ENCODE measurements at regions not wholly inside any gene's neighbourhood (a gene's known extent, or its start where the extent isn't known, plus 50 kb on each side); places are given as distances from the start of the nearest gene placed in this dataset.

GRCh38 chr3:152037953-152038352 lies 164.5 kb downstream of the SUCNR1 start:
- no peak overlapping the region for H2AFZ ChIP-seq (ENCODE audit: low read length)
- DNase-seq = no peak
- no peaks in the 10 kb centered on the region for H3K79me1 ChIP-seq (ENCODE audit: insufficient read depth, low read depth, low read length, poor library complexity, severe bottlenecking)
- Mint-ChIP-seq H3K27me3 (ENCODE audit: low read depth) (no peaks in the 10 kb centered on the region), H3K4me1 (peaks cover 0 to 4% of the 10 kb centered on the region in 2 experiments; a peak in 1 of 4 replicates), H3K4me3 (no peak overlapping the region), H3K27ac (no peak overlapping the region), H3K36me3 (ENCODE audit: insufficient read depth in 1 of 3, low read depth in 3 of 3) (peaks cover 10 to 28% (median 16%) of the 10 kb centered on the region in 3 experiments), H3K9me3 (peaks cover 41 to 43% of the 10 kb centered on the region in 2 experiments)
- H2BK5ac ChIP-seq (ENCODE audit: insufficient read length, low read length) = no peak overlapping the region
- H4K20me1 ChIP-seq (ENCODE audit: control insufficient read depth, insufficient read depth, insufficient read length) = no peaks in the 10 kb centered on the region
- H3K56ac ChIP-seq (ENCODE audit: insufficient read length, low read depth, low read length) = no peak overlapping the region
- no peaks in the 10 kb centered on the region for H3K27me3 ChIP-seq (ENCODE audit: insufficient read depth, low read length)
- no peak overlapping the region for H3K18ac ChIP-seq (ENCODE audit: insufficient read length, low read depth, low read length)
- H3K23me2 ChIP-seq (ENCODE audit: insufficient read length, low read depth, low read length, poor library complexity, severe bottlenecking) = no peaks in the 10 kb centered on the region
- H3K9me3 ChIP-seq (ENCODE audit: control insufficient read depth, low read depth, low read length) = peaks cover 5% of the 10 kb centered on the region
- H2BK20ac ChIP-seq (ENCODE audit: low read depth, low read length, poor library complexity, severe bottlenecking) = no peak overlapping the region
- H2BK120ac ChIP-seq (ENCODE audit: low read depth, low read length, poor library complexity, severe bottlenecking) = no peak overlapping the region
- no peak for TF ChIP-seq CTCF (conservative IDR thresholded peaks at IDR 0.05)
- H3K27ac ChIP-seq (ENCODE audit: insufficient read length, low read depth, low read length) = no peak overlapping the region
- H3K23ac ChIP-seq (ENCODE audit: insufficient read length, low read depth, low read length) = no peak overlapping the region
- no peak overlapping the region for H3K4ac ChIP-seq (ENCODE audit: low read depth, low read length)
- no peak overlapping the region for H3K9ac ChIP-seq (ENCODE audit: extremely low read depth, insufficient read length, low read length)
- H2BK12ac ChIP-seq (ENCODE audit: insufficient read length, low read depth, low read length) = no peak overlapping the region
- H3K79me2 ChIP-seq (ENCODE audit: insufficient read depth, low read length) = no peaks in the 10 kb centered on the region
- no peak overlapping the region for H3K14ac ChIP-seq (ENCODE audit: insufficient read depth, low read length)
- no peak overlapping the region for H2BK15ac ChIP-seq (ENCODE audit: low read depth, low read length)
- no peak overlapping the region for H4K91ac ChIP-seq (ENCODE audit: insufficient read length, low read depth, low read length)
- no peak overlapping the region for H3K4me2 ChIP-seq (ENCODE audit: insufficient read depth, insufficient read length, low read length)
- no peak overlapping the region for H4K5ac ChIP-seq (ENCODE audit: insufficient read length, low read depth, low read length)
- H3K4me1 ChIP-seq (ENCODE audit: insufficient read depth, low read length) = no peaks in the 10 kb centered on the region
- no peak overlapping the region for H2AK5ac ChIP-seq (ENCODE audit: insufficient read length, low read length)
- no peak overlapping the region for H4K8ac ChIP-seq (replicated peaks; ENCODE audit: insufficient read length, low read depth, low read length)
- no peak overlapping the region for H3T11ph ChIP-seq (ENCODE audit: low read length)

Data from H9 (cell line).